GM20000 (cell line): ENCODE measurements at regions not wholly inside any gene's neighbourhood (a gene's known extent, or its start where the extent isn't known, plus 50 kb on each side); places are given as distances from the start of the nearest gene placed in this dataset.

ENCODE experiments used
- DNase-seq: peaks from one replicate; pipeline ENCODE4 v3.0.0; 2012; ENCODE audit warnings: low spot score
- CTCF ChIP-seq: IDR thresholded peaks from 2 replicates; pipeline ENCODE4 v1.5.1; 2012; ENCODE audit warnings: mild to moderate bottlenecking, control low read depth; ENCODE audit errors: extremely low read depth, missing control alignments

- no peak for TF ChIP-seq CTCF
These were observed 262.5 kb downstream of the CDH26 start for GRCh38 chr20:60220706-60221105.

DNA sequence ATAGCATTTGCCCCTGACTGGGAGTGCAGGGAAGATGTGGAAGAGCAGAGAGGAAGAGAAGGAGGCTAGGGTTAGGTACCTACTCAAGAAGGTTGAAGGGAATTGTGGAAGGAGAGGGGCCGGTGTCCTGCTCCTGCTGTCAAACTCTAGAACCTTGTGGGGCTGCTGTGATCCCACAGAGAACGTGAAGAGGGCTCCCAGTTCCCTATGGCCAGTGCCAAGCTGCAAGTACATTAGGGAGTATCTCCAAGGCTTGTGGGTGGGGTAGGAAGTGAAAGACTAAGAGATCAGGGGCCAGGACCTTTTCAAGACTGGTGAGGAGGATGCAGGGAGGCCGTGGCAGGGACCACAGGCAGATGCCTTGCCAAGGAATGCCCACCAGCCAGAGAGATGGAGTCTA lies 263.4 kb downstream of the CDH26 start:
- DNase-seq = no peak
- TF ChIP-seq CTCF = no peak

More at GRCh38 chr20:60220706-60221105, 262.5 kb downstream of the CDH26 start:
- DNase-seq = no peak

GRCh38 chr20:60222497-60222896 lies 264.3 kb downstream of the CDH26 start:
- no peak for DNase-seq
- TF ChIP-seq CTCF = no peak

DNA sequence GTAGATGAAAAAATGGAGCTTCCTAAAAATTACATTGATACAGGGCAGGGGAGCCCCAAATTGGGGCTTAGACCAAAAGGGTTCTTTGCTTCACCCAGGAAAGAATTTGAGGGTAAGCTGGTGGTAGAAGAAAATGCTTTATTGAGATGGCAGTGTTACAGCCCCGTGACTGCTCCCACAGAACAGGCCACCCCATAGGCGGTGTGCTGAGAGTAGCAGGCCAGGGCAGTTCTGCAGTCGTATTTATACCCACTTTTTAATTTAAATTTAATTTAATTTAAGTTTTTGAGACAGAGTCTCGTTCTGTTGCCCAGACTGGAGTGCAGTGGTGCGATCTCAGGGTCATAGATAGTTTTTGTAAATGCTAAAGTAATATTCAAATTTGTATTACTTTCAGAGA lies 265.0 kb downstream of the CDH26 start:
- no peak for DNase-seq

DNA sequence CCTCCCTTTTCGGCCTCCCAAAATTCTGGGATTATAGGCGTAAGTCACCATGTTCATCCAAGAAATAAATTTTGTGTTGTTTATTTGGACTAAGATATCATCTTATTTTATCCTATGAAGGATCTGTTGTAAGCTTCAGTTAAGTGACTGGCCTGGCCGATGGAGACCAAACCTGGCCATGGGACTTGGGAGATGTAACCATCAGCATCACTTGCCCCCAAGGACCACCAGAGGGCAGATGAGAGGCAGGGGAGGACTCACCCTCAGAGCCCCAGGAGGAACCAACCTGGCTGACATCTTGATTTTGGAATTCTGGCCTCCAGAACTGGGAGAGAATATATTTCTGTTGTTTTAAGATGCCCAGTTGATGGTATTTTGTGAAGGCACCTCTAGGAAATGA lies 266.7 kb downstream of the CDH26 start:
- TF ChIP-seq CTCF = no peak
- DNase-seq = no peak

More for the DNA sequence above, 265.0 kb downstream of the CDH26 start:
- no peak for TF ChIP-seq CTCF

DNA sequence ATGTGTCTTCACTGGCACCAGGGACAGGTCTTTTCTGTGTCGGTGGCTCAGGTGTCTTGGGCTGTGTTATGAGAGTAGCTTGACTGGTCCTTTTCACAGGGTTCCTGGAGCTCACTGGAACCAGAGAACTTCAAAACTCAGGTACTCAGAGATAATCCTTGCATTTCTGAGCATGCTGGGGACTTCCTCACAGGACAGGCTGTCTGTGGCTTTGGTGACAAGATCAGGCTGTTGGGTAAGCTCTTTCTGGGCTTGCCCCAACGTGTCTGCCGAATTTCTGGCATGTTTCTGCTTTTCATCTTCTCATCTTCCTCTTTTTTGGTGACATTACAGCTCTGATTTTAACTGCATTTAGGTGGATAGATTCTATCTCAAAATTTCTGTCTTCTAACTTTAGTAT lies 270.0 kb downstream of the CDH26 start:
- no peak for DNase-seq
- TF ChIP-seq CTCF = no peak

DNA sequence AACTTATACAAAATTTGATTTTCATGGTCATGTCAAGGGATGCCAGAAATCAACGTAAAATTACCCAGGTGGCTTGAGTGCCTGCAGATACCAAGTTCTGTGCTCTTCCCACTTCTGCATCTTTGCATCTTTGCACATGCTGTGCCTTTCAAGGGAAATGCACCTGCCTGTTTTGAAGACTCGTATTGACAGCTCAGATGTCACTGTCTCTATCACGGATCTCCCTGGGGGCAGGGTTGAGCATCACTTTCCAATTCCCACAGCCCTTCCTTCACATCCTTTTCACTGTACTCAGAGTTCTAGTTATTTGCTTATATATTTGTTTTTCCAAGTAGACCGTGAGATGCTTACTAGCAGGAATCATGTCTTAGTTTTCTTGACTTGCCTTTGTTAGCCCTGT lies 274.2 kb downstream of the CDH26 start:
- TF ChIP-seq CTCF = no peak
- DNase-seq = no peak
